ENCODE measurements at regions not wholly inside any gene's neighbourhood (a gene's known extent, or its start where the extent isn't known, plus 50 kb on each side); places are given as distances from the start of the nearest gene placed in this dataset.

GRCh38 chr3:166422556-166422955 lies 585.3 kb upstream of the BCHE start:
- no peak overlapping the region for H3K27ac Mint-ChIP-seq
- DNase-seq (no peak), ATAC-seq (ENCODE audit: poor library complexity) (no peak)
- POLR2A ChIA-PET = no interaction called here
- H3K36me3 Mint-ChIP-seq (ENCODE audit: low read depth) = no peaks in the 10 kb centered on the region
- H3K9me3 Mint-ChIP-seq = peaks cover 12% of the 10 kb centered on the region
- no peaks in the 10 kb centered on the region for H3K27me3 ChIP-seq (ENCODE audit: control insufficient read depth in 1 of 2, insufficient read depth in 2 of 2, low read length in 2 of 2)
- H3K27ac ChIP-seq (ENCODE audit: low read depth in 1 of 2, low read length in 2 of 2) = no peak overlapping the region
- no peaks in the 10 kb centered on the region for H3K4me1 Mint-ChIP-seq (ENCODE audit: low read depth)
- CTCF ChIA-PET = no interaction called here
- H3K9me3 ChIP-seq (ENCODE audit: control insufficient read depth in 1 of 2, insufficient read depth in 1 of 2, low read length in 2 of 2) = peaks cover 4 to 9% of the 10 kb centered on the region in 2 experiments
- H3K36me3 ChIP-seq (ENCODE audit: insufficient read depth, low read length) = no peaks in the 10 kb centered on the region
- H3K4me1 ChIP-seq (ENCODE audit: insufficient read depth, low read length) = no peaks in the 10 kb centered on the region
- H3K4me3 ChIP-seq (ENCODE audit: low read length) = no peak overlapping the region
- TF ChIP-seq, protein P1, sequence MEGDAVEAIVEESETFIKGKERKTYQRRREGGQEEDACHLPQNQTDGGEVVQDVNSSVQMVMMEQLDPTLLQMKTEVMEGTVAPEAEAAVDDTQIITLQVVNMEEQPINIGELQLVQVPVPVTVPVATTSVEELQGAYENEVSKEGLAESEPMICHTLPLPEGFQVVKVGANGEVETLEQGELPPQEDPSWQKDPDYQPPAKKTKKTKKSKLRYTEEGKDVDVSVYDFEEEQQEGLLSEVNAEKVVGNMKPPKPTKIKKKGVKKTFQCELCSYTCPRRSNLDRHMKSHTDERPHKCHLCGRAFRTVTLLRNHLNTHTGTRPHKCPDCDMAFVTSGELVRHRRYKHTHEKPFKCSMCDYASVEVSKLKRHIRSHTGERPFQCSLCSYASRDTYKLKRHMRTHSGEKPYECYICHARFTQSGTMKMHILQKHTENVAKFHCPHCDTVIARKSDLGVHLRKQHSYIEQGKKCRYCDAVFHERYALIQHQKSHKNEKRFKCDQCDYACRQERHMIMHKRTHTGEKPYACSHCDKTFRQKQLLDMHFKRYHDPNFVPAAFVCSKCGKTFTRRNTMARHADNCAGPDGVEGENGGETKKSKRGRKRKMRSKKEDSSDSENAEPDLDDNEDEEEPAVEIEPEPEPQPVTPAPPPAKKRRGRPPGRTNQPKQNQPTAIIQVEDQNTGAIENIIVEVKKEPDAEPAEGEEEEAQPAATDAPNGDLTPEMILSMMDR (IDR thresholded peaks at IDR 0.05) = no peak
- intact Hi-C loops (cut with DNase I, micrococcal nuclease) = no loop called here
- H3K4me3 Mint-ChIP-seq = no peak overlapping the region
- no peaks in the 10 kb centered on the region for H3K27me3 Mint-ChIP-seq

DNA sequence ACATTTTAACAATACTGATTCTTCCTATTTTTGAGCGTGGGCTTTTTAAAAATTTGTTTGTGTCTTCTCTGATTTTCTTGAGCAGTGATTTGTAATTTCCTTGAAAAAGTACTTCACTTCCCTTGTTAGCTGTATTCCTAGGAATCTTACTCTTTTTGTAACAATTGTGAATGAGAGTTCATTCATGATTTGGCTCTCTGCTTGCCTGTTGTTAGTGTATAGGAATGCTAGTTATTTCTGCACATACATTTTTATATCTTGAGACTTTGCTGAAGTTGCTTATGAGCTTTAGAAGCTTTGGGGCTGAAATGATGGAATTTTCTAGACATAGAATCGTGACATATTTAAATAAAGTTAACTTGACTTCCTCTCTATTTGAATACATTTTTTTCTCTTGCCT lies 582.8 kb upstream of the BCHE start:
- CTCF ChIA-PET = no interaction called here
- H3K36me3 ChIP-seq (ENCODE audit: insufficient read depth, low read length) = no peaks in the 10 kb centered on the region
- H3K4me1 ChIP-seq (ENCODE audit: insufficient read depth, low read length) = no peaks in the 10 kb centered on the region
- H3K36me3 Mint-ChIP-seq (ENCODE audit: low read depth) = no peaks in the 10 kb centered on the region
- no peak overlapping the region for H3K27ac Mint-ChIP-seq
- H3K4me3 Mint-ChIP-seq = no peak overlapping the region
- intact Hi-C loops (cut with DNase I, micrococcal nuclease) = no loop called here
- H3K27me3 ChIP-seq (ENCODE audit: control insufficient read depth in 1 of 2, insufficient read depth in 2 of 2, low read length in 2 of 2) = no peaks in the 10 kb centered on the region
- peaks cover 8% of the 10 kb centered on the region for H3K9me3 Mint-ChIP-seq
- H3K4me3 ChIP-seq (ENCODE audit: low read length) = no peak overlapping the region
- H3K27ac ChIP-seq (ENCODE audit: low read depth in 1 of 2, low read length in 2 of 2) = no peak overlapping the region
- POLR2A ChIA-PET = no interaction called here
- DNase-seq = no peak
- peaks cover 0 to 9% of the 10 kb centered on the region in 2 experiments for H3K9me3 ChIP-seq (ENCODE audit: control insufficient read depth in 1 of 2, insufficient read depth in 1 of 2, low read length in 2 of 2)
- no peak for ATAC-seq (ENCODE audit: poor library complexity)
- TF ChIP-seq, protein P1 (IDR thresholded peaks at IDR 0.05) = no peak
- no peaks in the 10 kb centered on the region for H3K4me1 Mint-ChIP-seq (ENCODE audit: low read depth)
- H3K27me3 Mint-ChIP-seq = no peaks in the 10 kb centered on the region

GRCh38 chr3:166405896-166406295 lies 568.7 kb upstream of the BCHE start:
- H3K9me3 ChIP-seq (ENCODE audit: control insufficient read depth in 1 of 2, insufficient read depth in 1 of 2, low read length in 2 of 2) = no peaks in the 10 kb centered on the region
- ChIA-PET POLR2A (no interaction called here), CTCF (no interaction called here)
- intact Hi-C loops (cut with DNase I, micrococcal nuclease) = no loop called here
- no peaks in the 10 kb centered on the region for H3K4me1 Mint-ChIP-seq (ENCODE audit: low read depth)
- H3K36me3 Mint-ChIP-seq (ENCODE audit: low read depth) = no peaks in the 10 kb centered on the region
- no peaks in the 10 kb centered on the region for H3K36me3 ChIP-seq (ENCODE audit: insufficient read depth, low read length)
- H3K9me3 Mint-ChIP-seq = peaks cover 6% of the 10 kb centered on the region
- H3K4me1 ChIP-seq (ENCODE audit: insufficient read depth, low read length) = no peaks in the 10 kb centered on the region
- no peak overlapping the region for H3K27ac ChIP-seq (ENCODE audit: low read depth in 1 of 2, low read length in 2 of 2)
- TF ChIP-seq, protein P1 (IDR thresholded peaks at IDR 0.05) = no peak
- H3K4me3 ChIP-seq (ENCODE audit: low read length) = no peak overlapping the region
- no peaks in the 10 kb centered on the region for H3K27me3 Mint-ChIP-seq
- H3K4me3 Mint-ChIP-seq = no peak overlapping the region
- H3K27ac Mint-ChIP-seq = no peak overlapping the region
- DNase-seq = no peak
- ATAC-seq (ENCODE audit: poor library complexity) = no peak
- no peaks in the 10 kb centered on the region for H3K27me3 ChIP-seq (ENCODE audit: control insufficient read depth in 1 of 2, insufficient read depth in 2 of 2, low read length in 2 of 2)

Data from CD4-positive, alpha-beta T cell (primary cell).